ENCODE measurements at regions not wholly inside any gene's neighbourhood (a gene's known extent, or its start where the extent isn't known, plus 50 kb on each side); places are given as distances from the start of the nearest gene placed in this dataset.

DNA sequence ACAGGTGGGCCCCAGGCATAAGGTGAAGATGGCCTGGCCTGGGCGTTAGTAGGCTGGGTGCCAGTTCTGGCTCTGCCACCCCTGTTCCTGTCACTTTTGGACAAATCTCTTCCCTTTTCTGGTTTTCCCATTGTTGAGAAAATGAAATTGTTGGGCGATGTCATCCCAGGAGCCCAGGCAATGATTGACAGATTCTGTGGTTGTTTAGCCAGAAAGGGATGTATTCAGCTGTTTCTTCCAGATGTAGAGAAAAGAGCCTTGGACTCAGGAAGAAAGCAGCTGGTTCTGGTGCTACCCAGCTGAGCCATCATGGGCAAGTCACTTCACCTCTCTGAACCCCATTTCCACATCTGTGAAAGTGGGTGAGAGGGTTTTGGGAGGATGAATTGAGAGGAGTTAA, 60.1 kb upstream of the MRTFB start:
- ChIA-PET POLR2A (ENCODE audit: low non-redundant PET) (no interaction called here), CTCF (no interaction called here)
- TF ChIP-seq, protein P1, sequence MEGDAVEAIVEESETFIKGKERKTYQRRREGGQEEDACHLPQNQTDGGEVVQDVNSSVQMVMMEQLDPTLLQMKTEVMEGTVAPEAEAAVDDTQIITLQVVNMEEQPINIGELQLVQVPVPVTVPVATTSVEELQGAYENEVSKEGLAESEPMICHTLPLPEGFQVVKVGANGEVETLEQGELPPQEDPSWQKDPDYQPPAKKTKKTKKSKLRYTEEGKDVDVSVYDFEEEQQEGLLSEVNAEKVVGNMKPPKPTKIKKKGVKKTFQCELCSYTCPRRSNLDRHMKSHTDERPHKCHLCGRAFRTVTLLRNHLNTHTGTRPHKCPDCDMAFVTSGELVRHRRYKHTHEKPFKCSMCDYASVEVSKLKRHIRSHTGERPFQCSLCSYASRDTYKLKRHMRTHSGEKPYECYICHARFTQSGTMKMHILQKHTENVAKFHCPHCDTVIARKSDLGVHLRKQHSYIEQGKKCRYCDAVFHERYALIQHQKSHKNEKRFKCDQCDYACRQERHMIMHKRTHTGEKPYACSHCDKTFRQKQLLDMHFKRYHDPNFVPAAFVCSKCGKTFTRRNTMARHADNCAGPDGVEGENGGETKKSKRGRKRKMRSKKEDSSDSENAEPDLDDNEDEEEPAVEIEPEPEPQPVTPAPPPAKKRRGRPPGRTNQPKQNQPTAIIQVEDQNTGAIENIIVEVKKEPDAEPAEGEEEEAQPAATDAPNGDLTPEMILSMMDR (conservative IDR thresholded peaks at IDR 0.05; ENCODE audit: low read depth) = no peak
- H3K27ac ChIP-seq = no peak overlapping the region
- no peak for DNase-seq (ENCODE audit: low spot score)

DNA sequence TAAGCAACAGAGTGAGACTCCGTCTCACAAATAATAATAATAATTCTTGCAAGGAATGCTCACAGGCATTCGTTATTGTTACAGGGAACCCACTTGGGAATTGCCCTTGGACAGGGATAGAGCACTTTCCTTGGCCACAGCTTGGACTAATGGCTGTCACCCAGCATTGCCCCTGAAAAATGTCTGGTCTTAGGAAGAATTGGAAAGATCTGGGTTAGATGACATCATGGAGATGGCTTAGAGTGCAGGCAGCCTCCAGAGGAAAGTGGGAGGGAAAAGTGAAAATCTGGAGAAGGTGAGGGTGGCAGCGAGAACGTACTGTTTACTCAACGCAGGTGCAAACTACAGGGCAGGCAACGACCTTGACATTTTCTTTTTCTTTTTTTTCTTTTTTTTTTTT, 59.3 kb upstream of the MRTFB start:
- no peak for DNase-seq (ENCODE audit: low spot score)
- ChIA-PET CTCF (no interaction called here), POLR2A (ENCODE audit: low non-redundant PET) (no interaction called here)
- no peak overlapping the region for H3K27ac ChIP-seq
- TF ChIP-seq, protein P1 (conservative IDR thresholded peaks at IDR 0.05; ENCODE audit: low read depth) = no peak

DNA sequence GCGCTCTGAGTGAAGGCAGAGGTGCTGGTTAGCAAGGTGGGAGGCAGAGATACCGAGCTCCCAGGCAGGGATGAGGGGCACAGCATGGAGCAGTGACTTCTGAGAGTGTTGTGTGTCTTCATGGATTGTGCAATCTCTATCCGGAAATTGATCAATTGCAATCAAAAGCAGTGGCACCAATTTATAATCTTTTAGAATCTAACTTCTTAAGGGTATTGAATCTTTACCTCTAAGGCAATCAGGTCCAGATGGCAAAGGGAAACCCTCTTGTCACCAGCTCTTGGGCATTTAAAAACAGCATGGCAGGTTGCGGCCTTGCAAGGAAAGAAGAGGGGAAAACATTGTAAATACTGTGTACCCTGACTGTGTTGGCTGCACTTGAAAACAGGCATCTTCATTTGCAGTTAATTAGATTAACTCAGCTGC, 58.0 kb upstream of the MRTFB start:
- no peak overlapping the region for H3K27ac ChIP-seq
- TF ChIP-seq, protein P1 (conservative IDR thresholded peaks at IDR 0.05; ENCODE audit: low read depth) = no peak
- ChIA-PET CTCF (interaction anchor here (0.6 kb wide), 1 partner anchor 288 kb away, joined by 3 read pairs; no protein-coding TSS in a partner anchor), POLR2A (ENCODE audit: low non-redundant PET) (no interaction called here)
- DNase-seq (ENCODE audit: low spot score) = no peak

DNA sequence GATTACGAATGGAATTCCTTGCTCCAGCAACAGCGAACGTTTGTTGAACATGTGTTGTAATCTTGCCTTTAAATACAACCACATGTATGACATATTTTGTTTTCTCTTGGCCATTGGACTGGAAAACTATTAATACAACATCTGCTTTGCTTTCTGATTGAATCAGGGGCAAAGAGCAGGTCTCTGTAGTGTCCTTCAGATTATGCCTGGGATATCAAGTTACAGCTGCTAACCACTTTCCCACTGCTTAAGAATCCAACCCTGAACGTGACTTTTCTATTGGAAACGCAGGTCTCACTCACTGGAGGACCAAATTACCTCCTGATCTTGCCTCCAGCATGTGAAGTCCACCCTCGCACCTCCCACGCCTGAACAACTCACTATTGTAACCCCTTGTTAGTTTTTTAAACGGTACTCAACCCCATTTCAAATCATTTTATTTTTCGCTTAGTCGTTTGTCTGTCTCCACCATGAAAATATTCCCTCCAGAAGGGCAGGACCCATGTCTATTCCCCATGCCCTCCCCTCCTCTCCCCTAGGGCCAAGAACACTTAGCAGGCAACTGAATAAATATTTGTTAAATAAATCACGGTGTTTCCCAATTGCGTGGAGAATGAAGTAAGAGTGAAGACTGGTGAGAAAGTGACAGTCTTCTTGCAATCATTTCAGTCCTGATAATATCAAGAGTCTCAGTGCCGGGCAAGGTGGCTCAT, 57.4 kb upstream of the MRTFB start:
- POLR2A ChIA-PET (ENCODE audit: low non-redundant PET) = no interaction called here
- CTCF ChIA-PET = interaction anchor here (0.6 kb wide), 1 partner anchor 288 kb away, joined by 3 read pairs; no protein-coding TSS in a partner anchor
- TF ChIP-seq, protein P1 (conservative IDR thresholded peaks at IDR 0.05; ENCODE audit: low read depth) = no peak
- DNase-seq (ENCODE audit: low spot score) = peak; percentile 66
- H3K27ac ChIP-seq = peak overlapping the region; percentile 20; the same call in 1 of the 2 replicates

DNA sequence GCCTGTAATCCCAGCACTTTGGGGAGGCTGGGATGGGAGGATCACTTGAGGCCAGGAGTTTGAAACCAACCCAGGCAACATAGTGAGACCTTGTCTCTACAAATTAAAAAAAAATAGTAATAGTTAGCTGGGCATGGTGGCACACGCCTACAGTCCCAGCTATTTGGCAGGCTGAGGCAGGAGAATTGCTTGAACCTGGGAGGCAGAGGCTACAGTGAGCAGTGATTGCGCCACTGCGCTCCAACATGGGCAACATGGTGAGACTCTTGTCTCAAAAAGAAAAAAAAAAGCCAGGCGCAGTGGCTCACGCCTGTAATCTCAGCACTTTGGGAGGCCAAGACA, 56.9 kb upstream of the MRTFB start:
- no peak for DNase-seq (ENCODE audit: low spot score)
- TF ChIP-seq, protein P1 (conservative IDR thresholded peaks at IDR 0.05; ENCODE audit: low read depth) = no peak
- POLR2A ChIA-PET (ENCODE audit: low non-redundant PET) = no interaction called here

DNA sequence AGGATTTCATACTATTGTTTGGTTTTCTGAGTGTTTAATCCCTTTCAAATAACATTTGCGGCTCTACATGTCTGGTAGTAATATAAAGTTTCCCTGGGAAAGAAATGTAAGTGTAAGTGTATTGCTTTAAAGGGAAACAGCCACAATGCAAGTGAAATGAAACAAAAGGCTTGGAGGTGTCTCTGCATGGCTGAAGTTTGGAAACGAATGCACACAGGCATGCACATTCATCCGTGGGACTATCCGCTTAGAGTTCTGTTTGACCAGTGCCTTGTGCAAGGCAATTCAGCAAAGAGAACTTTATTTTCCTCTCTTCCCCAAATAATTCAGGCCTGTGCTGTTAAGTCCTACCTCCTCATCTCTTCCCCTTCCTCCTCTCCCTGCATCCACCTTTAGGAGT, 56.1 kb upstream of the MRTFB start:
- ChIA-PET POLR2A (ENCODE audit: low non-redundant PET) (no interaction called here), CTCF (interaction anchor here (0.9 kb wide), 1 partner anchor 79 kb away, joined by 3 read pairs; no protein-coding TSS in a partner anchor)
- TF ChIP-seq, protein P1 (conservative IDR thresholded peaks at IDR 0.05; ENCODE audit: low read depth) = no peak
- no peak overlapping the region for H3K27ac ChIP-seq
- DNase-seq (ENCODE audit: low spot score) = no peak

More for the DNA sequence above, 56.9 kb upstream of the MRTFB start:
- peak overlapping the region; percentile 20; the same call in 1 of the 2 replicates for H3K27ac ChIP-seq
- CTCF ChIA-PET = no interaction called here
